ENCODE measurements at regions not wholly inside any gene's neighbourhood (a gene's known extent, or its start where the extent isn't known, plus 50 kb on each side); places are given as distances from the start of the nearest gene placed in this dataset.

DNA sequence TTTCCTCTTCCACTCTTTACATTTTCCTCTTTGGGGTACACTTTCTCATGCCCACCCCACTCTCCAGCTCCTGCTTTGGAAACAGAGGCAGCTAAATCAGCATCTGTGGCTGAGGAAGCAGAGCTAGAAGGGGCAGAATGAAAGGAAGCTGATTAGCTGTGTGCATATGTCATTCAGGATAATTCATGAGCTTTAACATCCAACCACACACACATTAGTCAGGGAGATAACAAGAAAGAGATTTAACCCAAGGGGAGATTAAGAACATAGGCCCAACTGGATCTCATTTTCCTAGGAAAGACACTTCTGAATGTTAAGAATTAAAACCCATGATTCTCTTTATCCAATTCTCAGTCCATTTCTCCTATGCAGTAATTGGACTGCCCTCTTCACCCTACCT lies 405.5 kb downstream of the TBC1D4 start:
- Mint-ChIP-seq H3K4me1 (no peaks in the 10 kb centered on the region), H3K27me3 (ENCODE audit: low read depth in 3 of 3) (peaks cover 0 to 2% (median 0%) of the 10 kb centered on the region in 3 donors), H3K27ac (no peak overlapping the region)

GRCh38 chr13:75073786-75074185 lies 408.2 kb downstream of the TBC1D4 start:
- TF ChIP-seq, protein P1, sequence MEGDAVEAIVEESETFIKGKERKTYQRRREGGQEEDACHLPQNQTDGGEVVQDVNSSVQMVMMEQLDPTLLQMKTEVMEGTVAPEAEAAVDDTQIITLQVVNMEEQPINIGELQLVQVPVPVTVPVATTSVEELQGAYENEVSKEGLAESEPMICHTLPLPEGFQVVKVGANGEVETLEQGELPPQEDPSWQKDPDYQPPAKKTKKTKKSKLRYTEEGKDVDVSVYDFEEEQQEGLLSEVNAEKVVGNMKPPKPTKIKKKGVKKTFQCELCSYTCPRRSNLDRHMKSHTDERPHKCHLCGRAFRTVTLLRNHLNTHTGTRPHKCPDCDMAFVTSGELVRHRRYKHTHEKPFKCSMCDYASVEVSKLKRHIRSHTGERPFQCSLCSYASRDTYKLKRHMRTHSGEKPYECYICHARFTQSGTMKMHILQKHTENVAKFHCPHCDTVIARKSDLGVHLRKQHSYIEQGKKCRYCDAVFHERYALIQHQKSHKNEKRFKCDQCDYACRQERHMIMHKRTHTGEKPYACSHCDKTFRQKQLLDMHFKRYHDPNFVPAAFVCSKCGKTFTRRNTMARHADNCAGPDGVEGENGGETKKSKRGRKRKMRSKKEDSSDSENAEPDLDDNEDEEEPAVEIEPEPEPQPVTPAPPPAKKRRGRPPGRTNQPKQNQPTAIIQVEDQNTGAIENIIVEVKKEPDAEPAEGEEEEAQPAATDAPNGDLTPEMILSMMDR (IDR thresholded peaks at IDR 0.05), result no peak
- no peak overlapping the region for H3K27ac ChIP-seq (ENCODE audit: low read depth in 1 of 2, low read length in 2 of 2)
- H3K9me3 Mint-ChIP-seq, result peaks cover 4 to 11% (median 5%) of the 10 kb centered on the region in 7 donors
- no peaks in the 10 kb centered on the region for H3K27me3 Mint-ChIP-seq (ENCODE audit: low read depth in 3 of 3)
- no peaks in the 10 kb centered on the region for H3K36me3 Mint-ChIP-seq
- no peaks in the 10 kb centered on the region for H3K4me1 ChIP-seq (ENCODE audit: control insufficient read depth in 1 of 2, insufficient read depth in 2 of 2, low read length in 2 of 2)
- DNase-seq, result no peak
- no peak overlapping the region for H3K9ac ChIP-seq (ENCODE audit: insufficient read depth, low read length, poor library complexity, severe bottlenecking)
- 100% methylated on average over 1 of the region's 1 CpG for WGBS (ENCODE audit: insufficient coverage)
- intact Hi-C loops (cut with micrococcal nuclease), result no loop called here
- no peak overlapping the region for H3K4me3 Mint-ChIP-seq
- H3K27ac Mint-ChIP-seq, result no peak overlapping the region
- H3K36me3 ChIP-seq (replicated peaks in 1 of 2; ENCODE audit: control insufficient read depth in 1 of 2, insufficient read depth in 2 of 2, low read length in 2 of 2), result no peaks in the 10 kb centered on the region
- H3K4me3 ChIP-seq (replicated peaks in 1 of 3; ENCODE audit: low read depth in 2 of 3, low read length in 3 of 3), result no peak overlapping the region
- H3K4me1 Mint-ChIP-seq, result no peaks in the 10 kb centered on the region
- H3K9me3 ChIP-seq (replicated peaks in 1 of 2; ENCODE audit: control insufficient read depth in 1 of 2, insufficient read depth in 1 of 2, low read length in 2 of 2), result peaks cover 0 to 5% of the 10 kb centered on the region in 2 donors
- H4K20me1 ChIP-seq (ENCODE audit: insufficient read depth, low read length), result no peaks in the 10 kb centered on the region
- H3K27me3 ChIP-seq (ENCODE audit: control insufficient read depth in 2 of 2, insufficient read depth in 2 of 2, low read length in 2 of 2), result no peaks in the 10 kb centered on the region
- H2AFZ ChIP-seq (ENCODE audit: insufficient read depth, low read depth, low read length, poor library complexity, severe bottlenecking), result no peak overlapping the region
- H3K4me2 ChIP-seq (replicated peaks; ENCODE audit: extremely low read depth, low read length, poor library complexity, severe bottlenecking), result no peak overlapping the region
- no peaks in the 10 kb centered on the region for H3K79me2 ChIP-seq (ENCODE audit: insufficient read depth, low read length)

More for the DNA sequence above, 405.5 kb downstream of the TBC1D4 start:
- Histone ChIP-seq H3K79me2 (ENCODE audit: insufficient read depth, low read length) (no peaks in the 10 kb centered on the region), H3K27ac (ENCODE audit: low read depth in 1 of 2, low read length in 2 of 2) (no peak overlapping the region), H3K4me1 (ENCODE audit: control insufficient read depth in 1 of 2, insufficient read depth in 2 of 2, low read length in 2 of 2) (no peaks in the 10 kb centered on the region), H3K9ac (ENCODE audit: insufficient read depth, low read length, poor library complexity, severe bottlenecking) (no peak overlapping the region), H2AFZ (ENCODE audit: insufficient read depth, low read depth, low read length, poor library complexity, severe bottlenecking) (no peak overlapping the region), H3K4me2 (replicated peaks; ENCODE audit: extremely low read depth, low read length, poor library complexity, severe bottlenecking) (no peak overlapping the region), H3K36me3 (replicated peaks in 1 of 2; ENCODE audit: control insufficient read depth in 1 of 2, insufficient read depth in 2 of 2, low read length in 2 of 2) (no peaks in the 10 kb centered on the region), H3K27me3 (ENCODE audit: control insufficient read depth in 2 of 2, insufficient read depth in 2 of 2, low read length in 2 of 2) (no peaks in the 10 kb centered on the region), H4K20me1 (ENCODE audit: insufficient read depth, low read length) (no peaks in the 10 kb centered on the region), H3K4me3 (replicated peaks in 1 of 3; ENCODE audit: low read depth in 2 of 3, low read length in 3 of 3) (no peak overlapping the region), H3K9me3 (replicated peaks in 1 of 2; ENCODE audit: control insufficient read depth in 1 of 2, insufficient read depth in 1 of 2, low read length in 2 of 2) (peaks cover 5 to 6% of the 10 kb centered on the region in 2 donors)
- H3K36me3 Mint-ChIP-seq, result no peaks in the 10 kb centered on the region
- intact Hi-C loops (cut with micrococcal nuclease), result no loop called here
- no peak for DNase-seq
- TF ChIP-seq, protein P1 (IDR thresholded peaks at IDR 0.05), result no peak
- peaks cover 3 to 10% (median 5%) of the 10 kb centered on the region in 7 donors for H3K9me3 Mint-ChIP-seq
- no peak overlapping the region for H3K4me3 Mint-ChIP-seq

All from CD14-positive monocyte (primary cell).